ENCODE measurements at regions not wholly inside any gene's neighbourhood (a gene's known extent, or its start where the extent isn't known, plus 50 kb on each side); places are given as distances from the start of the nearest gene placed in this dataset.

DNA sequence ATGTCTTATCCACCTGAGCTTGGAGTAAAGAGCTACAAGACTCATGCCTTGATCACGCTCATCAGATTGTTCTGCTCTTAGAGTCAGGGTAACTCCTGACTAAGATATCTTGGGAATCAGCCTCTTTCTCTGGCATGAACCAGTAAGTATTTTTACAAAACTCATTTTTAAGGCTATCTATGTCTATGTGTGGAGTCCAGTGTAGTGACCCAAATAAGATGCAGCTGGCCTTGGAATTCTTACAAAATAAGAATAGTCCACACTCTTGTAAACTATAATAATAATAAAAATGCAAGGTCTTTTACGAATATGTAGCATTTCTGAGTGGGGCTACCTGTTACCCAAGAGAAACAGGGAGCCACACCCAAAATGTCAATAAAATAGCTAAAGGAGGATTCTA, 498.3 kb upstream of the SYT4 start:
- TF ChIP-seq, protein P1, sequence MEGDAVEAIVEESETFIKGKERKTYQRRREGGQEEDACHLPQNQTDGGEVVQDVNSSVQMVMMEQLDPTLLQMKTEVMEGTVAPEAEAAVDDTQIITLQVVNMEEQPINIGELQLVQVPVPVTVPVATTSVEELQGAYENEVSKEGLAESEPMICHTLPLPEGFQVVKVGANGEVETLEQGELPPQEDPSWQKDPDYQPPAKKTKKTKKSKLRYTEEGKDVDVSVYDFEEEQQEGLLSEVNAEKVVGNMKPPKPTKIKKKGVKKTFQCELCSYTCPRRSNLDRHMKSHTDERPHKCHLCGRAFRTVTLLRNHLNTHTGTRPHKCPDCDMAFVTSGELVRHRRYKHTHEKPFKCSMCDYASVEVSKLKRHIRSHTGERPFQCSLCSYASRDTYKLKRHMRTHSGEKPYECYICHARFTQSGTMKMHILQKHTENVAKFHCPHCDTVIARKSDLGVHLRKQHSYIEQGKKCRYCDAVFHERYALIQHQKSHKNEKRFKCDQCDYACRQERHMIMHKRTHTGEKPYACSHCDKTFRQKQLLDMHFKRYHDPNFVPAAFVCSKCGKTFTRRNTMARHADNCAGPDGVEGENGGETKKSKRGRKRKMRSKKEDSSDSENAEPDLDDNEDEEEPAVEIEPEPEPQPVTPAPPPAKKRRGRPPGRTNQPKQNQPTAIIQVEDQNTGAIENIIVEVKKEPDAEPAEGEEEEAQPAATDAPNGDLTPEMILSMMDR (IDR thresholded peaks at IDR 0.05; ENCODE audit: insufficient read depth, low read depth, low read length), result no peak
- TF ChIP-seq EZH2 (IDR thresholded peaks at IDR 0.05; ENCODE audit: insufficient read depth, low read length), result no peak
